ENCODE measurements at regions not wholly inside any gene's neighbourhood (a gene's known extent, or its start where the extent isn't known, plus 50 kb on each side); places are given as distances from the start of the nearest gene placed in this dataset.
"Not testable (repeated sequence)": the region's sequence is repeated elsewhere in the genome, so short reads cannot be mapped to it uniquely, and the experiment has no call there.

- no peak for DNase-seq
Measured at GRCh38 chr7:56219017-56219416, 102.8 kb upstream of the NUPR2 start.

GRCh38 chr7:56218510-56218909 lies 102.3 kb upstream of the NUPR2 start:
- DNase-seq = no peak

GRCh38 chr7:56213574-56213973 lies 97.4 kb upstream of the NUPR2 start:
- no peak for DNase-seq

- no peak for DNase-seq
Measured at GRCh38 chr7:56206420-56206819, 90.2 kb upstream of the NUPR2 start.

GRCh38 chr7:56199639-56200038 lies 83.4 kb upstream of the NUPR2 start:
- DNase-seq = no peak

- not testable (repeated sequence) for DNase-seq
Measured at GRCh38 chr7:56196195-56196594, 80.0 kb upstream of the NUPR2 start.

GRCh38 chr7:56188823-56189346 lies 72.7 kb upstream of the NUPR2 start:
- DNase-seq = no peak

GRCh38 chr7:56188376-56188775 lies 72.2 kb upstream of the NUPR2 start:
- no peak for DNase-seq

- no peak for DNase-seq
Measured at GRCh38 chr7:56181010-56181409, 64.8 kb upstream of the NUPR2 start.

GRCh38 chr7:56175771-56176170 lies 59.6 kb upstream of the NUPR2 start:
- no peak for DNase-seq

- no peak for DNase-seq
Measured at GRCh38 chr7:56174875-56175760, 58.9 kb upstream of the NUPR2 start.

GRCh38 chr7:56174346-56174874 lies 58.2 kb upstream of the NUPR2 start:
- no peak for DNase-seq
